Peyer's patch (tissue), 4 donors: ENCODE measurements at regions not wholly inside any gene's neighbourhood (a gene's known extent, or its start where the extent isn't known, plus 50 kb on each side); places are given as distances from the start of the nearest gene placed in this dataset.

Experiments used
- CTCF ChIP-seq, 6 experiments: fragments of 450-650 bp in 4 of 6; fragments of 200-600 bp in 2 of 6; sonication (generic) in 1 of 6; IDR thresholded peaks; one replicate each; pipeline ENCODE4 v1.5.1; 2017 to 2019; ENCODE audit warnings: antibody characterized with exemption in 6 of 6, mild to moderate bottlenecking in 3 of 6, moderate library complexity in 1 of 6
- POLR2A ChIP-seq, 2 donors: fragments of 450-650 bp; IDR thresholded peaks; one replicate each; pipeline ENCODE4 v1.5.1; 2017; ENCODE audit warnings: antibody characterized with exemption in 2 of 2, mild to moderate bottlenecking in 2 of 2, moderate library complexity in 2 of 2

DNA sequence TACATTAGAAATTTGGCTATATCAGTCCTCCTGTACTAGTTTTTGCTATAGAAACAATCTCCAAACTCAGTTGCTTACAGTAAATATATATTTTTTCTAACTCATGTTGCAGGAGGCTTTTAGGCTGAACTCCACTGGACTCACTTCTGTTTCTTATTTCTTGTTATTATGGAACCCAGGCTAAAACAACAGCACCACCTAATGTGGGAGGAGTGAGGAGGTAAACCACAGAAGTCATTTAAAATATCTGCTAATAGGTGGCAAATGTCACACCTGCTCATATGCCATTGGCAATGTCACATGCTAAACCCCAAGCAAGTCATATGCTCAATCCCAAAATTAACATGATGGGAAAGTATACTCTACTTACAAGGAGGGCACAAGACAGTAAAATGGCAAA, 462.2 kb downstream of the PLOD2 start:
- TF ChIP-seq POLR2A (IDR thresholded peaks at IDR 0.05) (no peak), CTCF (IDR thresholded peaks at IDR 0.05) (no peak)
